NT2/D1 (cell line): ENCODE measurements at regions not wholly inside any gene's neighbourhood (a gene's known extent, or its start where the extent isn't known, plus 50 kb on each side); places are given as distances from the start of the nearest gene placed in this dataset.
A peak's percentile ranks its signal among the peaks of the same experiment; 100 is the strongest.

Experiments
- DNase-seq: peaks from one replicate; pipeline ENCODE4 v3.0.0-alpha.2; 2011; ENCODE audit warnings: low read depth, low spot score
- H3K27me3 ChIP-seq: 2 replicates; pipeline ENCODE4 v1.6.0; 2011; ENCODE audit warnings: mild to moderate bottlenecking; ENCODE audit not compliant: insufficient read length, insufficient read depth
- H3K36me3 ChIP-seq: 2 replicates; pipeline ENCODE4 v1.6.1; 2011; ENCODE audit warnings: mild to moderate bottlenecking, low read length, mixed read lengths; ENCODE audit not compliant: insufficient read depth, insufficient read length
- H3K4me1 ChIP-seq: 2 replicates; pipeline ENCODE4 v1.5.1; 2011; ENCODE audit not compliant: insufficient read depth, insufficient read length
- H3K4me3 ChIP-seq: 2 replicates; pipeline ENCODE4 v1.5.1; 2011; ENCODE audit warnings: low read depth; ENCODE audit not compliant: insufficient read length
- H3K9ac ChIP-seq: 2 replicates; pipeline ENCODE4 v1.6.0; 2011; ENCODE audit warnings: low read depth; ENCODE audit not compliant: insufficient read length
- H3K9me3 ChIP-seq: 2 replicates; pipeline ENCODE4 v1.5.1; 2011; ENCODE audit warnings: mild to moderate bottlenecking, low read length; ENCODE audit not compliant: insufficient read depth
- SUZ12 ChIP-seq: IDR thresholded peaks from 2 replicates; pipeline ENCODE4 v1.6.1; 2011; ENCODE audit not compliant: insufficient read length, insufficient read depth; ENCODE audit errors: extremely low read depth
- YY1 ChIP-seq: IDR thresholded peaks from 2 replicates; pipeline ENCODE4 v1.6.1; 2011; ENCODE audit not compliant: insufficient read length, insufficient read depth
- ZNF274 ChIP-seq: IDR thresholded peaks from 2 replicates; pipeline ENCODE4 v1.6.1; 2011; ENCODE audit warnings: mild to moderate bottlenecking, low read depth, low read length

DNA sequence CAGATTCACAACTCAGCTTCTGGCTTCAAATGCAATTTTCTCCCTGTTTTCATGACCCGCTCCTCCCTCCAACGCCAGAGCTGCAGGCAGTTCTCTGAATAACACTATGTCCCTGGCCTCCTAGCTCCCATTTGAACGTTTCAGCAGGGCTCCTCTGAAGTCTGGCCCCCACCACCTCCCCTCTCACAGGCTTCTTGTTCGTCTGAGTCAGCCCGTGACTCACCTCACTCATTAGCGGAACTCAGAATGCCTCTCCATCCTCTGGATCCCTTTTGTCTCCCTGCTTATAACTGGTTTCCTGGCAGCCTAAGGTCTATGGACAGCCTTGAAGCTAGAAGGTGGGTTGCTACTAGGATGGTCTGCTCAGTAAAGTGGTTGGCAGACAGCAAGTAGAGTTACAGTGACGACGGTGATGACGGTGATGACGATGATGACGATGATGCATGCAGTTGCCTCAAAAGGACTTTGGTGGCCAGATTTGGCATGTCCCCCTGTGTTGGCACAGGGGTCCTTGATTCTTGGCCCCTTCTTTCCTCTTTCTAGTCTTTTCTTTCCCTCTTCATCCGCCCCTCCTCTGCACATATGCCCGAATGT is 83.3 kb upstream of the MKLN1 start:
- Histone ChIP-seq H3K4me3 (no peak overlapping the region), H3K4me1 (peaks cover 4% of the 10 kb centered on the region), H3K27me3 (no peaks in the 10 kb centered on the region), H3K9ac (no peak overlapping the region), H3K9me3 (no peaks in the 10 kb centered on the region), H3K36me3 (no peaks in the 10 kb centered on the region)
- DNase-seq = peak; percentile 87
- TF ChIP-seq YY1 (no peak), ZNF274 (no peak), SUZ12 (no peak)

DNA sequence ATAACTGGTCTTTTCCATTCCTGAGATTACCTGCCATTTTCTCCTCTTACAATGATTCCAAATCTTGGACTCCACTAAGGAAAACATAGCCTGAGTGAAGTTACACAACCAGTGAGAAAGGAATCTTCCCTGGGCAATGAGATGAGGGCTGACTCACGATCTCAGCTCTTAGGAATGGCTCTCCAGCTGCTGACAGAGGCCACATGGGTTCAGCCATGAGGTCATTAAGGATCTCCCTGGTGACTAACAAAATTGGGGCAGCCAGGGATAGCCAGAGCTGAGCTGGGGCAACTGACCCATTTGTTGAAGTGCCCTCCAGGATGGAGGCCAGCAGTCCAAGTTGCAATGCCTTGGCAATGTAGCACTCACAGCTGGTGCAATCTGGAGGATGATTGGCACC is 78.7 kb upstream of the MKLN1 start:
- H3K9ac ChIP-seq = no peak overlapping the region
- no peaks in the 10 kb centered on the region for H3K36me3 ChIP-seq
- H3K4me3 ChIP-seq = no peak overlapping the region
- H3K9me3 ChIP-seq = 0 out of 2 replicates have a peak, but pooled peaks cover under 1% of the 10 kb centered on the region
- TF ChIP-seq SUZ12 (no peak), ZNF274 (no peak), YY1 (no peak)
- H3K27me3 ChIP-seq = no peaks in the 10 kb centered on the region
- H3K4me1 ChIP-seq = peaks cover 6% of the 10 kb centered on the region
- DNase-seq = no peak

DNA sequence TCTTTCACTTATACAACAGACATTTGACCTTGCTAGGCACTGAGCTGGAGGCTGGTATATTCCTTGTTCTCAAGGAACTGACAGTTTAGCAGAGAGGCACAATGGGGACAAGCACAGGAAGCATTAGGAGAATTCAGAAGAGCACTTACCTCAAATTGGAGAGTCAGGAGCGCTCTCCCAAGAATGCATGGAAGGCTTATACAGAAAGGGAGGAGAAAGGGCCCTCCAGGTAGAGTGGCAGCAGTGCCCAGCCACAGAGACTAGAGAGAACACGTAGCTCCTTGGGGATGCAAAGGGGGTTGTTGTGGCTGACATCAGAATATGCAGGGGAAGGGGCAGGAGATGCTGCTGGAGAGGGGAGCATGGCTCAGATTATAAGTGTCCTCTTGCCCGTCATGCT is 78.2 kb upstream of the MKLN1 start:
- no peaks in the 10 kb centered on the region for H3K36me3 ChIP-seq

DNA sequence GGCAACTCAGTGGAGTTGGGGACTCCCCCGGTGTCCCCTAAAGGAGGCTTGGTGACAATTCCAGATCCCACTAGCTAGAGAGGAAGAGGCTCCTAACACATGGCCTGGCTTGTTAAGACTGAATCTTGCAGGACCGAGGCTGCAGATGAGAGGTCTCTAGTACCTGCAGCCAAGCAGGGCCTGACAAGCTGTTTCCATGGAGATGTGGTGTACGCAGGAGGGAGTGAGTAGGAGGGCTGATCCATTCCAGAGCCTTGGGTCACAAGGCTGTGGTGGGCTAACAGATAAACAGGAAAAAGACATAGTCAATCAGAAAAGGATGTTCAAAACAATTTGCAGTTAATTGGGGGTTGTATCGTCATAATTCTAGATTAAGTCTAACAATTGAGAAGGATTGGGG is 77.3 kb upstream of the MKLN1 start:
- DNase-seq = no peak
- Histone ChIP-seq H3K27me3 (no peaks in the 10 kb centered on the region), H3K9me3 (peaks cover 14% of the 10 kb centered on the region; the same call in 1 of the 2 replicates), H3K9ac (no peak overlapping the region), H3K36me3 (no peaks in the 10 kb centered on the region), H3K4me1 (peaks cover 3% of the 10 kb centered on the region), H3K4me3 (no peak overlapping the region)
- TF ChIP-seq ZNF274 = no peak
- TF ChIP-seq SUZ12 = no peak
- no peak for TF ChIP-seq YY1

More for the DNA sequence above, 78.2 kb upstream of the MKLN1 start:
- DNase-seq = no peak
- Histone ChIP-seq H3K27me3 (no peaks in the 10 kb centered on the region), H3K9me3 (peaks cover 5% of the 10 kb centered on the region; the same call in 1 of the 2 replicates), H3K4me1 (peaks cover 6% of the 10 kb centered on the region), H3K4me3 (no peak overlapping the region), H3K9ac (no peak overlapping the region)
- no peak for TF ChIP-seq SUZ12

DNA sequence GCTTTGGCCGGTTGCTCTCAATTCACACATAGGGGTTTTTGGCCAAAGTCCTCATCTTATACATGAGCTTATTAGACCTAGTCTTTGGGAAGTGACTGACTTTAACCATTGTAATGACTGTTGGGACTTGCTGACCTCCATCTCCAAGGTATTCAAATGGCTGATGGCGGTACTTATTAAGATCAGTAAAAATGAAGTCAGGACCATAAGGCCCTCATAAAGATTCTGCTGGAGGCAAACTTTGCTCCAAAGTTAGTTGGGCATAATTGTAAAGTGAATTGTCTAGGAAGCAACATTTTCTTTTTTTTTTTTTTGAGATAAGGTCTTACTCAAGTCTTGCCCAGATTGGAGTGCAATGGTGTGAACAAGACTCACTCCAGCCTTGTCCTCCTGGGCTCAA is 76.3 kb upstream of the MKLN1 start:
- Histone ChIP-seq H3K9me3 (peaks cover 16% of the 10 kb centered on the region; the same call in 1 of the 2 replicates), H3K4me3 (no peak overlapping the region), H3K4me1 (peaks cover 3% of the 10 kb centered on the region), H3K9ac (no peak overlapping the region), H3K36me3 (no peaks in the 10 kb centered on the region), H3K27me3 (no peaks in the 10 kb centered on the region)
- no peak for TF ChIP-seq YY1
- TF ChIP-seq ZNF274 = no peak
- no peak for TF ChIP-seq SUZ12
- no peak for DNase-seq

DNA sequence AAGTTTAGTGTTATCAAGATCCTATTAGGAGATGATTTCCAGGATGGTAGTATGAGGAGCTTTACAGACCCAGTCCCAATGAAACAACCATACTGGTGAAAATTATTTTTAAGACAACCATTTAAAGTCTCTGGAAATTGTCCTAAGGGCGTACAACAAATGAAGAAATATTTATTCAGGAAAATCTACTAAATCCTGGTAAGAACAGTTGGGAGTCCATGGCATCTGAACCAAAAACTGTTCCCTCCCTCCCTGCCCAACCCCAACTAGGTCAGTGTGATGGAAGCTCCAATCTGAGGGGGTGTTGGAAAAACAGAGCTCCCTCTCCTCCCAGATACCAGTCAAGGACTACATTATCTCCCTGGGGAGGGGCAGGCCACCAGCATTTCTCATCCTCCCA is 74.7 kb upstream of the MKLN1 start:
- H3K27me3 ChIP-seq = no peaks in the 10 kb centered on the region
- H3K36me3 ChIP-seq = no peaks in the 10 kb centered on the region
- no peak overlapping the region for H3K9ac ChIP-seq
- no peak overlapping the region for H3K4me3 ChIP-seq
- TF ChIP-seq ZNF274 (no peak), SUZ12 (no peak), YY1 (no peak)
- peaks cover 3% of the 10 kb centered on the region for H3K4me1 ChIP-seq
- no peak for DNase-seq
- peaks cover 16% of the 10 kb centered on the region; the same call in 1 of the 2 replicates for H3K9me3 ChIP-seq

DNA sequence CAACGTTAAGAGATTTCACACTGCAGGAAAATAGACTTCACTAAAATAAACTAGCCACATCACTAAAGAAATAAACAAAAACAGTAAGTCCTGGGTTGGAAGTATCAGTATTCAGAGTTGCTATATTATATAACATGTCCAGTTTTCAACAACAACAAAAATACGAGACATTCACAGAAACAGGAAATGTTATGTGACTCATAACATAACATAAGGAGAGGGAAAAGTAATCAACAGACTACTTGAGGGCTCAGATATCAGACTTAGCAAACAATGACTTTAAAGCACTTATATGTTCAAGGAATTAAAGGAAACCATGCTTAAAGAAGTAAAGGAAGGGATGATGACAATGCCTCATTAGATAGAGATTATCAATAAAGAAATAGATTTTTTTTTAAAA is 73.5 kb upstream of the MKLN1 start:
- no peak for DNase-seq
- H3K4me3 ChIP-seq = no peak overlapping the region
- no peaks in the 10 kb centered on the region for H3K27me3 ChIP-seq
- peaks cover 3% of the 10 kb centered on the region for H3K4me1 ChIP-seq
- no peaks in the 10 kb centered on the region for H3K36me3 ChIP-seq
- H3K9ac ChIP-seq = no peak overlapping the region
- peaks cover 16% of the 10 kb centered on the region; the same call in 1 of the 2 replicates for H3K9me3 ChIP-seq
- no peak for TF ChIP-seq ZNF274
- no peak for TF ChIP-seq YY1
- TF ChIP-seq SUZ12 = no peak

DNA sequence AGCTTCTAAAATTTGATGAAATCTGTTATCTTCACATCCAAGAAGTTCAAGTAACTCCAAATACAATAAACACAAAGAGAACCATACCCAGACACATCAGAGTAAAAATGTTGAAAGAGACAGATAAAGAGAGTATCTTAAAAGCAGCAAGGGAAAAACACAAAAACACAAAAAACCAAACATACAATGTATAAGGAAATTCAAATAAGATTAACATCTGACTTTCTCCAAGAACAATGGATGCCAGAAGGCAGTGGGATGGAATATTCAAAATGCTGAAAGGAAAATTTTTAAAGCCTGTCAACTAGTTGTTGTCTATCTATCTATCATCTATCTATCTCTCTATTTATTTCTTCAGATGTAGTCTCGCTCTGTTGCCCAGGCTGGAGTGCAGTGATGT is 72.4 kb upstream of the MKLN1 start:
- H3K4me3 ChIP-seq = no peak overlapping the region
- no peaks in the 10 kb centered on the region for H3K27me3 ChIP-seq
- no peaks in the 10 kb centered on the region for H3K4me1 ChIP-seq
- DNase-seq = no peak
- peaks cover 16% of the 10 kb centered on the region; the same call in 1 of the 2 replicates for H3K9me3 ChIP-seq
- H3K9ac ChIP-seq = no peak overlapping the region
- TF ChIP-seq YY1 = no peak
- TF ChIP-seq SUZ12 = no peak
- TF ChIP-seq ZNF274 = no peak
- H3K36me3 ChIP-seq = no peaks in the 10 kb centered on the region
